ENCODE measurements at regions not wholly inside any gene's neighbourhood (a gene's known extent, or its start where the extent isn't known, plus 50 kb on each side); places are given as distances from the start of the nearest gene placed in this dataset.
A peak's percentile ranks its signal among the peaks of the same experiment; 100 is the strongest.
"Not testable (repeated sequence)": the region's sequence is repeated elsewhere in the genome, so short reads cannot be mapped to it uniquely, and the experiment has no call there.

- DNase-seq (ENCODE audit: low spot score) = no peak
These were observed 95.0 kb downstream of the FAM53A start for GRCh38 chr4:1589098-1589497.

DNA sequence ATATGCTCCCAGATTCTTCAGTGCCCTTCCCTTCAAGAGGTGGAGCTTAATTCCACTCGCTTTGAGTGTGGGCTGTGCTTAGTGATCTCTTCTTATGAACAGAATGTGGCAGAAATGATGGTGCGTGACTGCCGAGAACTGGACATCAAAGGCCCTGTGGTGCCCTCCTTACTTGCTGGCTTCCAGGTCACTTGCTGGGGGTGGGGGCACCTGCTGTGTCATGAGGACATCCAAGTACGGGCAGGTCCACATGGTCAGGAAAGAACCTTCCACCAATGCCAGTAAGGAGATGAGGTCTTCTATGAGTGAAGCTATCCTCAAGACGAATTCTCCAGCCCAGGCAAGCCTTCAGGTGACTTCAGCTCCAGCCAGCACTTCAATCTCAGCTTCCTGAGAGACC, 95.8 kb downstream of the FAM53A start:
- no peak for DNase-seq (ENCODE audit: low spot score)

DNA sequence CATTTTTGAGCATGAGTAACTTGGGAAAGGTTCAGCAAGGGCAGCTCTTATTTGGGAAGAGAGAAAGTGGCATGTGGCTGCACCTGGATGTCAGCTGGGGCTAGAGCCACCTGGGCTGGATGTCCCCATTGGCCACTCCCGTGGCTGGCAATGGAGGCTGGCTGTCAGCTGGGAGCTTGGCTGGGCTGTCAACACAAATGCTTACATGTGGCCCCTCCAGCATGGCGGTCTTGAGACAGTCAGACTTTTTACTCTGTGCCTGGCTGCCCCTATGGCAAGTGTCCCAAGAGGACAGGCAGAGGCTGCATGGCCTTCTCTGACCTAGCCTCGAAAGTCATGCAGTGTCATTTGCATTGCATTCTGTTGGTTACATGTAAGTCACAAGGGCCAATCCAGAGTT, 99.6 kb downstream of the FAM53A start:
- DNase-seq (ENCODE audit: low spot score) = no peak

GRCh38 chr4:1583859-1584258, 100.3 kb downstream of the FAM53A start:
- no peak for DNase-seq (ENCODE audit: low spot score)

DNA sequence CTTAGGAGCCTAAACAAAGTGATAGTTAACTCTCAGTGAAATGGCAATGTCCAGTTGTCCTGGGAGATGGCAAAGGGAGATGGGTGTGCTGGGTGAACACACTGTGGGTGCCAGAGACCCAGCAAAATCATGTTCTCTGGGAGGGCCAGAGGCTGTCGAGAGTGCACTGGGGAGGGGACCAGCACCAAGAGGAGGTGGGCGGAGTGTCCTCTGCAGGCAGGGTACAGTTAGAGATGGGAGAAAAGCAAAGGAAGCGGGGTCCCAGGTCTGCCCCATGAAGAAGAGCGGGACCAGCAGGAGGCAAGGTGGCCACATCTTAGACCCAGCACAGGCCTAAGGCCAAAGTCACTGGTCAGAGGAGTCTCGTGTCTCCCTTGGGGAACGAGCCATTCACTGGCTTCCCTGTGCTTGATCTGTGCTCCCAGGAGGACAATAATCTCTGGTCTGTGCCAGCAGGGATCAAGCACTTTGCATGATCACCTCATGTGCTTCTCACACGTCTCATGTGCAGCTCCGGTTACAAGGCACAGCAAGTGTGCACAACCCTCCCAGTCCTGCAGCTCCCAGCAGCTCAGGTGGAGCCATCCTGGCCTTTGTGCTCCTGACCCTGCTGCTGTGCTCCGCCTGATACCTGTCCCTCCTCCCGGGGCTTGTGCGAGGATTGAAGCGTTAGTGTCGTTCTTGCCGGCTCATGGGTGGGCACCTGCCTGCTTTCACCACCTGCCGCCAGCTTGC, 100.9 kb downstream of the FAM53A start:
- no peak for DNase-seq (ENCODE audit: low spot score)

- DNase-seq (ENCODE audit: low spot score) = no peak
These were observed 101.9 kb downstream of the FAM53A start for GRCh38 chr4:1582227-1582626.

DNA sequence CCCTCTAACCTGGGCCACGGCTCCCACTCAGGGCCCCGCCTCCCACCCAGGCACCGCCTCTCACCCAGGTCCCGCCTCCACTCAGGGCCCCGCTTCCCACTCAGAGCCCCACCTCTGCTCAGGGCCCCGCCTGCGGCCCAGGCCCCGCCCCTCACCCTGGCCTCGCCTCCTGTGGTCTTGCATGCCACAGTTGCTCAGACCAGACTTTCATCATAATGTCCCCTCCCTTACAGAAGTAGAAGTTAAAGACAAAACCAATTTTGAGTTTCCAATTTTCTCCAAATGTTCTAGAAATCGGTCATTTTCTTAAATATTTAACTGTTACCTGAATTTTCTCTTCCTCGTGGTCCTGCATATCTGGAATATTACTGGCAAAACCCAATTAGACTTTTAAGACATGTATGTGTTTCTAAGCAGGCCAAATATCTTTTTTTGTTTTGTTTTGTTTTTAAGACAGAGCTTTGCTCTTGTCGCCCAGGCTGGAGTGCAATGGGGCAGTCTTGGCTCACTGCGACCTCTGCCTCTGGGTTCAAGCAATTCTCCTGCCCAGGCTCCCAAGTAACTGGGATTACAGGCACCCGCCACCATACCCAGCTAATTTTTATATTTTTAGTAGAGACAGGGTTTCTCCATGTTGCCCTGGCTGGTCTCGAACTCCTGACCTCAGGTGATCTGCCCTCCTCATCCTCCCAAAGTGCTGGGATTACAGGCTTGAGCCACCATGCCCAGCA, 102.8 kb downstream of the FAM53A start:
- DNase-seq (ENCODE audit: low spot score) = peak; percentile 26

DNA sequence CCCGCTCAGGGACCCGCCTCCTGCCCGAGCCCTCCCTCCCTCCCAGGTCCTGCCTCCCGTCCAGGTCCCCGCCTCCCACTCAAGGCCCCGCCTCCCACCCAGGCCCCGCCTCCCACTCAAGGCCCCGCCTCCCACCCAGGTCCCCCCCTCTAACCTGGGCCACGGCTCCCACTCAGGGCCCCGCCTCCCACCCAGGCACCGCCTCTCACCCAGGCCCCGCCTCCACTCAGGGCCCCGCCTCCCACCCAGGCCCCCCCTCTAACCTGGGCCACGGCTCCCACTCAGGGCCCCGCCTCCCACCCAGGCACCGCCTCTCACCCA, 103.5 kb downstream of the FAM53A start:
- DNase-seq (ENCODE audit: low spot score) = not testable (repeated sequence)

DNA sequence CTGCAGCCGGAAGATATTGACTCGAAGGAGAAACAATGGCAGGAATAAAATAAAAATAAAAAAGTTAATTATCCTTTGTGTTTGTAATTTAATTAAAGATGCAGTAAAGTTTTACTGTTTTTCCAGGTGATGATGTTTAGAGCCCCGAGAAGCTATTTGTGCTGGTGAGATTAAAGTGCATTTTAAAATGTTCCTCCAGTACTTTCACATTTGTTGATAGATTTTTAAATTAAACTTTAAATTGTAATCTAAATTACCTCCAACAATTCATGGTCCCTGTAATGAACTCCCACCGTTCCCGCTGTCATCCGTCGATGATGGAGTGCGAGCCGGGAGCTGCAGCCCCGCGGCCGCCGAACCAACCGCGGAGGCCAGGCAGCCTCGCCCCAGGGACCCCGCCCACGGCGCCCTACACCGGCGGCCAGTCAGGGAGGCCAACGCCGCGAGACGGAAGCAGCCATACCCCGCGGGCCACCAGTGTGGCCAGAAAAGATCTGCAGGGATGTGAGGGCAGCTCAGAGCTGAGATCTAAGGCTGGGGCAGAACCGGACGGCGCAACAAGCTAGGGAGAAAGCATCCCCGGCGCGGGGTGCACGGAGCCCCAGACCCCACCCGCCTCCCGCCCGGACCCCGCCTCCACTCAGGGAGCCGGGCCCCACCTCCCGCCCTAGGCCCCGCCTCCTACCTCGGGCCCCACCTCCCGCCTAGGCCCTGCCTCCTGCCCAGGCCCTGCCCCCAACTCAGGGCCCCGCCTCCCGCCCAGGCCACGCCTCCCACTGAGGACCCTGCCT, 104.0 kb downstream of the FAM53A start:
- peak; percentile 15 for DNase-seq (ENCODE audit: low spot score)

GRCh38 chr4:1579001-1579900, 104.9 kb downstream of the FAM53A start:
- no peak for DNase-seq (ENCODE audit: low spot score)

GRCh38 chr4:1578251-1578773, 105.8 kb downstream of the FAM53A start:
- DNase-seq (ENCODE audit: low spot score) = no peak

DNA sequence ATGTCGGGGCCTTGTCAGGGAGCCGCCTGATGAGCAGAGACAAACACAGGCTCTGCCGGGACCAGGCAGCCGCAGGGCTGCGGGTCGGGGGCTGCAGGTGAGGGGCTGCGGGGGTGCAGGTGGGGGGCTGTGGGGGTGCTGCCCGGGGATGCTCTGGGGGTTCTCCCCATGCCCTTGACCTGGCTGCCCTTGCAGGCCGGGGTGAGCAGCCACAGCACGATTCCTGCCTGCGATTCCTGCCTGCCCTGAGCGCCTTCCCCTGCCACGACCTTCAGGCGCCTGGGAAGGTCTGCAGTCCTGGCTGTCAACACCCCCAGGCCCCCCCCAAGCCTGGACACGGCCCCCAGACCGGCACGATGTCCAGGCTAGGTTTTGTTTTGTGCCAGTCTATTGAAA, 106.3 kb downstream of the FAM53A start:
- no peak for DNase-seq (ENCODE audit: low spot score)

- DNase-seq (ENCODE audit: low spot score) = no peak
These were observed 106.9 kb downstream of the FAM53A start for GRCh38 chr4:1576961-1577821.

DNA sequence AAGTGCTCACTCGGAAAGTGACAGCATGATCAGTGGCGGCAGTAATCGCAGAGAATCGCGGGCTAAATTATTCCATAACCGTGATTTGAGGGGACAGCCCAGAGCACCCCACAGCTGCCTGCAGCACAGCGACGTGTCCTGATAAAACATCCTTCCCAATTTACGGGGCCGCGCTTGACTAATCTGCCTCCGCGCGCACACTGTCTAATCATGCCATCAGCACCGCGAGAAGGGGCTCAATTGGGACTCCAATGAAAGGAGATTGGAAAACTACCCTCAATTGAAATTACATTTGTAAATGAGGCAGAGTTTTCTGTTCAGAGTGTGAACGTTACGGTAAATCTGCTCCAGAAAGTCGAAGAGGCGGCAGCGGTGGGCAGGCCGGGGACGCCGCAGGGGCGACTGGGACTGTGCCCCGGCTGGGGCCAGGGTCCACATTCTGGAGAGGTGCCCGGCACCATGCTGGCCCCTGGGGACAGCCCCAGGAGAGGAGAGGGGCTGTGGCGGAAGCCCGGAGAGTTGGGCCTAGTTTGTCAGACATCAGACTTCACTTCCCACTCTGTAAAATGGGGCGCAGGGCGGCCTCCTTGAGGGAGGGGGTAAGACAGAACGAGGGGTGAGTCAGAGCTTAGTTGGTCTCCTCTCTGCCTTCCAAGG, 107.7 kb downstream of the FAM53A start:
- no peak for DNase-seq (ENCODE audit: low spot score)

DNA sequence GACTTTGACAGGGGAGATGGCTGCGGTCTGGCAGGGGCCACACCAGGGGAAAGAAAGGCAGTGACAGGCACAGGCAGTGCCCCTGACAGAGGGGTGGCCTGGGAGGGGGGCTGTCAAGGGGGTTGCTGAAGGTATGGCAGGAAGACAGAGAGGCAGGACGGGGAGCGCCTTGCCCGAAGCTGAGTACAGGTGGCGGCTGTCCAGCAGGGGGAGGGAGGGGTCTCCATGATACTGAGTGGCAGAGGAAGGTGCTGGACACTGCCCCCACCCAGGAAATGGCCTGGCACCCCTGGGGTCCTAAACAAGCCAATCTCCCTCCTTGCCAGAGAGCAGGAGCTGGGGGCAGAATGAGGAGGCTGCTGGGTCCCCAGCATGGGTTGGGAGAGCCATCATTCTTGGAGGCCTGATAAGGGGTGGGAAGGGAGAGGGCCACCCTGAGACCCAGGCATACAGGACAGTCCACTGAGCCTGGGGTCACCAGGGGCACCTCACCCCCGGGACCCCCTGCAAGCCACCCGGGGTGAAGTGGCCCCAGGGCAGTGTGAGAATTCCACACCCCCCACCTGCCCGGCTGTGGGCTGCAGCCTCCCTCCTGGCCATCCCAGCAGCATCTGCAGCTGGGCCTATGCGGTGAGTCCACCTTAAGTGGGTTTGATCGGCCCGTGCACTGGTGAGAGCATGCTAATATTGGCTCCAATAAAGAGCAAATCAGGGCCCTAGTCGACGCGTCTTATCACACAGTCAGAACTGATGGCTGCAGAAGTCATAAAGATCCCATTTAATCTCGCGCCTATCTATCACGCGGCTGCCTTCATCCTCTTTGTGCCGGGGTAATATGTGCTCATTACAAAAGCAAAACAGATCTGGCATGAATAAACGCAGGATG, 108.5 kb downstream of the FAM53A start:
- no peak for DNase-seq (ENCODE audit: low spot score)

DNA sequence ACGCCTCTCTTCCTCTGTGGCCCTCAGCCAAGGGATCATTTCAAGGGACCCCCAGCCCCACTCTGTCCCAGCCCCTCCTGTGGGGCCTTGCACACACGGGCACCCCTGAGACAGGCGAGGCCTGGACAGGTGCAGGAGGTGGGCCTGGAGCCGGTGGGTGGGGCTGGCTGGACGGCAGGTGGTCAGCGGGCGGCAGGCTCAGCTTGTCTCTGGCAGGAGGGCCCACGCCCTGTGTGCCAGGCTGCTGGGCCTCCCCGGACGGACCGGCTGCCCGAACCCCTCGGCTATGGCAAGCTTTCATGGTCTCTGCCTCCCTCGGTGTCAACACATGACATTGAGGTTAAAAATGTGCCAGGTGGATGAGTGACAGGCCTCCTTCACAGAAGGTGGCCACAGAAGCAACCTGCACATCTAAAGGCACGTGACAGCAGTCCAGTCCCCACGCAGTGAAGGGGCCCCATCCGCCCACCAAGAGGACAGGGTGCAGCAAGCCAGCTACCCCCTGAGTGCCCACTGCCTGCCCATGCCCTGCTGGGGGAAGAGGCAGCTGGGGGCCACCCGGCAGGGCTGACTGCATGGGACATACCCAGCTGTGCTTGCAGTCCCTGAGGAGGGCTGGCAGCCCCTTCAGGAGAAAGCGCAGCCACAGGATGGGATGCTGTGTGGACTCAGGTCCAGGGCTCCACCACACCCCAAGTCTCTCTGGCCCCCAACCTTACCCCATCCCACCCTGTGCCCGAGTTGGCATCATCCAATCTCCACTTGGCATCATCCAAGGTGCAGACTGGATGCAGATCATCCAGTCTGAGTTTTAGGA, 109.3 kb downstream of the FAM53A start:
- no peak for DNase-seq (ENCODE audit: low spot score)

DNA sequence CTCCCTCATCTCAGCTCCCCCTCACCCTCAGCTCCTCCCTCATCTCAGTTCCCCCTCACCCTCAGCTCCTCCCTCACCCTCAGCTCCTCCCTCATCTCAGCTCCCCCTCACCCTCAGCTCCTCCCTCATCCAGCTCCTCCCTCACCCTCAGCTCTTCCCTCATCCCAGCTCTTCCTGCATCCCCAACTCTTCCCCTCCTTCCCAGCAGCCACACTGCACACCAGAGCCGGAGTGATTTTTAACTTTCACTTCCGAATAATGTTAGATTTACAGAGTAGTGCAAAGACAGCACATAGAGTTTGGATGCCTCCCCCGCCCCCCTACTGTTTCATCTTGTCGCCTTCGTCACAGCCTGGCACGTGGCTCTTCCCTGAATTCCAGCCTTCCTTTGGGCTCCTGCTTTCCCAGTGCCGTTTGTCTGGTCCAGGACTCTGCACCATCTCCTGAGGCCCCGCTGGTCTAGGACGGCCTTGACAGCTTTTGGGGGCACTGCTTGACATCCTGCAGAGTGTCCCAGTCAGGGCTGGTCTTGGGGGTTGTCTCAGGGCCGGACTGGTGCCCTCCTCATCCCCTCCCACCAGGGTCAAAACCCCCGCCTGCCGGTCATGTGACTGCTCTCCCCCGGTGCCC, 110.2 kb downstream of the FAM53A start:
- no peak for DNase-seq (ENCODE audit: low spot score)

Data from putamen (tissue), 1 donor.